AG09319 (cell line): ENCODE measurements at regions not wholly inside any gene's neighbourhood (a gene's known extent, or its start where the extent isn't known, plus 50 kb on each side); places are given as distances from the start of the nearest gene placed in this dataset.

Source experiments
- DNase-seq: peaks from one replicate; pipeline ENCODE4 v3.0.0-alpha.2; 2010; ENCODE audit warnings: low read depth; ENCODE audit errors: extremely low read depth
- CTCF ChIP-seq: IDR thresholded peaks from 2 replicates; pipeline ENCODE4 v1.5.1; 2011; ENCODE audit warnings: low read depth, mild to moderate bottlenecking, inconsistent platforms, low read length, moderate library complexity

GRCh38 chr1:115222616-115223402, 115.2 kb downstream of the NGF start:
- no peak for TF ChIP-seq CTCF
- no peak for DNase-seq

GRCh38 chr1:115220340-115221270, 117.4 kb downstream of the NGF start:
- no peak for TF ChIP-seq CTCF
- no peak for DNase-seq

- no peak for TF ChIP-seq CTCF
- DNase-seq = no peak
Measured at GRCh38 chr1:115219927-115220326, 118.1 kb downstream of the NGF start.

GRCh38 chr1:115218699-115219098, 119.3 kb downstream of the NGF start:
- no peak for DNase-seq
- no peak for TF ChIP-seq CTCF

GRCh38 chr1:115218034-115218405, 120.0 kb downstream of the NGF start:
- no peak for TF ChIP-seq CTCF
- no peak for DNase-seq

GRCh38 chr1:115217150-115218033, 120.7 kb downstream of the NGF start:
- TF ChIP-seq CTCF = no peak
- DNase-seq = no peak
